ENCODE measurements at regions not wholly inside any gene's neighbourhood (a gene's known extent, or its start where the extent isn't known, plus 50 kb on each side); places are given as distances from the start of the nearest gene placed in this dataset.

DNA sequence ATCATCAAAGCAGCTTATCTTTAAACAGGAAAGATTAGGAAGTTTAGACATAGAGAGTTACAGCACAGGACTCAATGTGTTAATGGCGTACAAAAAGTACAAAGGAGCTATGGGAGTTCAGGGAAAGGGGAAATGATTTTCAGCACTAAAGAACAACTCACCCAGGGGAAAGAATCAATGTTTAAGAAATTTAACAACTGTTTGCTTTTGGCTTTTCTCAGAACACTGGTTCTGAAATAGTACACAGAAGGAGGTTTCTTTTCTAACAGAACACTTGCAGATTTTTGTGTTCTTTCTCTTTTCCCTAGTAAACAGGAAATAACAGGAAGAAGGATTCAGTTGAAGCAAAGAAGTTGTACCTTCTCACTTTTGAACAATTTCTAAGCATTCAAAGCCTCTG is 71.3 kb upstream of the GHR start:
- Histone ChIP-seq H3K27me3 (ENCODE audit: control insufficient read depth in 4 of 4, insufficient read depth in 4 of 4, low read length in 3 of 4) (no peaks in the 10 kb centered on the region), H3K4me1 (ENCODE audit: control insufficient read depth in 4 of 4, insufficient read depth in 4 of 4, low read length in 3 of 4) (no peaks in the 10 kb centered on the region), H3K27ac (ENCODE audit: low read depth in 1 of 2, low read length in 2 of 2) (no peak overlapping the region), H3K4me3 (ENCODE audit: low read depth in 1 of 3, low read length in 3 of 3) (no peak overlapping the region), H3K9ac (ENCODE audit: low read depth in 1 of 2, low read length in 2 of 2) (no peak overlapping the region), H3K9me3 (ENCODE audit: control insufficient read depth in 4 of 4, low read length in 3 of 4) (no peaks in the 10 kb centered on the region), H3K36me3 (ENCODE audit: control insufficient read depth in 4 of 4, insufficient read depth in 3 of 4, low read depth in 1 of 4, low read length in 3 of 4) (no peaks in the 10 kb centered on the region)
- 95% methylated on average over 1 of the region's 1 CpG for WGBS
- TF ChIP-seq, protein P1, sequence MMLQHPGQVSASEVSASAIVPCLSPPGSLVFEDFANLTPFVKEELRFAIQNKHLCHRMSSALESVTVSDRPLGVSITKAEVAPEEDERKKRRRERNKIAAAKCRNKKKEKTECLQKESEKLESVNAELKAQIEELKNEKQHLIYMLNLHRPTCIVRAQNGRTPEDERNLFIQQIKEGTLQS (IDR thresholded peaks at IDR 0.05) = no peak
- TF ChIP-seq, protein P2, sequence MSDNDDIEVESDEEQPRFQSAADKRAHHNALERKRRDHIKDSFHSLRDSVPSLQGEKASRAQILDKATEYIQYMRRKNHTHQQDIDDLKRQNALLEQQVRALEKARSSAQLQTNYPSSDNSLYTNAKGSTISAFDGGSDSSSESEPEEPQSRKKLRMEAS (IDR thresholded peaks at IDR 0.05) = no peak
- TF ChIP-seq RXRA (IDR thresholded peaks at IDR 0.05) = no peak
- DNase-seq (ENCODE audit: low spot score) = no peak

DNA sequence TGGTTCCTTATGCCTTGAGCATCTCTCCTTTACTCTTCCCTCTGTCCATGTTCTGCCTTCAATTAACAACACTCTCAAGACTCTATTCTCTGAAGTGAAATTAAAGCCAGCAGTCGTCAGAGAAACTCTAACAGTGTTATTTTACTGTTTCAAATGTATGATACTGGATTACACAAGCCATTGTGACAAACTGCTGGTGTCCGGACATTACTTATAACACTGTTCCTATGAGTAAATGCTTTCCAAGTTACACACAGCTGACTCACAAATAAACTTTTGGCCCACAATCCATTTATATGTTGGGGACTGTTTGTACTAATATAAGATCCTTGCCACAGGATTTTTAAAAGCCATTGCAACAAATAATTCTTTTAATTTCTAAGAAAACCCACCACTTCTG is 63.2 kb upstream of the GHR start:
- WGBS = 71% methylated on average over 2 of the region's 2 CpGs
- no peak for TF ChIP-seq HNF4G (IDR thresholded peaks at IDR 0.05)
- no peak for TF ChIP-seq NR2F2 (IDR thresholded peaks at IDR 0.05)
- no peak for TF ChIP-seq EGR1 (IDR thresholded peaks at IDR 0.05; ENCODE audit: low read depth in 2 of 2)
- TF ChIP-seq, protein P2 (IDR thresholded peaks at IDR 0.05) = no peak
- no peak for TF ChIP-seq SP1 (IDR thresholded peaks at IDR 0.05)
- TF ChIP-seq FOXA2 (IDR thresholded peaks at IDR 0.05) = no peak
- no peak for TF ChIP-seq GABPA (IDR thresholded peaks at IDR 0.05 in 1 of 2, conservative IDR thresholded peaks at IDR 0.05 in 1 of 2)
- TF ChIP-seq JUND (IDR thresholded peaks at IDR 0.05) = no peak
- no peak for TF ChIP-seq RXRA (IDR thresholded peaks at IDR 0.05)
- TF ChIP-seq, protein P3, sequence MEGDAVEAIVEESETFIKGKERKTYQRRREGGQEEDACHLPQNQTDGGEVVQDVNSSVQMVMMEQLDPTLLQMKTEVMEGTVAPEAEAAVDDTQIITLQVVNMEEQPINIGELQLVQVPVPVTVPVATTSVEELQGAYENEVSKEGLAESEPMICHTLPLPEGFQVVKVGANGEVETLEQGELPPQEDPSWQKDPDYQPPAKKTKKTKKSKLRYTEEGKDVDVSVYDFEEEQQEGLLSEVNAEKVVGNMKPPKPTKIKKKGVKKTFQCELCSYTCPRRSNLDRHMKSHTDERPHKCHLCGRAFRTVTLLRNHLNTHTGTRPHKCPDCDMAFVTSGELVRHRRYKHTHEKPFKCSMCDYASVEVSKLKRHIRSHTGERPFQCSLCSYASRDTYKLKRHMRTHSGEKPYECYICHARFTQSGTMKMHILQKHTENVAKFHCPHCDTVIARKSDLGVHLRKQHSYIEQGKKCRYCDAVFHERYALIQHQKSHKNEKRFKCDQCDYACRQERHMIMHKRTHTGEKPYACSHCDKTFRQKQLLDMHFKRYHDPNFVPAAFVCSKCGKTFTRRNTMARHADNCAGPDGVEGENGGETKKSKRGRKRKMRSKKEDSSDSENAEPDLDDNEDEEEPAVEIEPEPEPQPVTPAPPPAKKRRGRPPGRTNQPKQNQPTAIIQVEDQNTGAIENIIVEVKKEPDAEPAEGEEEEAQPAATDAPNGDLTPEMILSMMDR (IDR thresholded peaks at IDR 0.05; ENCODE audit: low read depth, low read length, missing input control) = no peak
- no peak for DNase-seq (ENCODE audit: low spot score)
- Histone ChIP-seq H3K4me1 (ENCODE audit: control insufficient read depth in 4 of 4, insufficient read depth in 4 of 4, low read length in 3 of 4) (no peaks in the 10 kb centered on the region), H3K4me3 (ENCODE audit: low read depth in 1 of 3, low read length in 3 of 3) (no peak overlapping the region), H3K9ac (ENCODE audit: low read depth in 1 of 2, low read length in 2 of 2) (no peak overlapping the region), H3K27me3 (ENCODE audit: control insufficient read depth in 4 of 4, insufficient read depth in 4 of 4, low read length in 3 of 4) (no peaks in the 10 kb centered on the region), H3K9me3 (ENCODE audit: control insufficient read depth in 4 of 4, low read length in 3 of 4) (peaks cover 0 to 3% (median 0%) of the 10 kb centered on the region in 4 donors), H3K27ac (ENCODE audit: low read depth in 1 of 2, low read length in 2 of 2) (no peak overlapping the region), H3K36me3 (ENCODE audit: control insufficient read depth in 4 of 4, insufficient read depth in 3 of 4, low read depth in 1 of 4, low read length in 3 of 4) (no peaks in the 10 kb centered on the region)

DNA sequence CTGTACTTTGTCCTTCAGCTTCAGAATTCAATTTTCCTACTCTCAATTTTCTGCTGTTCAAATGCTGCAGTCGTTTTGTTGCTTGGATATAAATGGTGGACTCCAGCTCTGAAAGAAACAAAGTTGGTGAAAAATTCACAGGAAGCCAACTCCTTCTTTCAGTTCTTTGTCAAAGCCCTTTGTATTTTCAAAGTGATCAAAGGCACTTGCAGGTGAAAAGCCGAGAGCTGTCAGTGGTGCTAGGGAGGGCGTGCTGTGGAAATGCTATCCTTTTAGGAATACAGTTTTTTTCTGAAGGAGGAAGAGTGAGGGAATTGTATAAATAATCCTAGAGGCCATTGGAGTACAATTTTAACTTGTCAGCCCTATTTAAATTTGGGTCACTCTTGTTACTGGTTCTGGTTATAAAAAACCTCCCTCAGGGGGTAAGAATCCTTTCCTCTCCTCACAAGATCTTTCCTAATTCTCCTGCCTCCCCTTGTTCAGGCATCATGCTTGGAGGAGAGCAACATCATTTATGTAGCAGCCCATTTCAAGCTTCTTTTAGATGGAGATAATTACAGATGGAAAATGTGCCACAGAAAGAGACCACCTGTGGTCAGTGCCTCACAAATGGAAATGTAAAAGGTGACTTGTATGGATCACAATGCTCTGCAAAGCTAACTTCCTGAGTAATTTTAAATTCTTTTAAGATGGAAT is 62.5 kb upstream of the GHR start:
- H3K27ac ChIP-seq (ENCODE audit: low read depth in 1 of 2, low read length in 2 of 2) = no peak overlapping the region
- peaks cover 0 to 3% (median 0%) of the 10 kb centered on the region in 4 donors for H3K9me3 ChIP-seq (ENCODE audit: control insufficient read depth in 4 of 4, low read length in 3 of 4)
- TF ChIP-seq JUND (IDR thresholded peaks at IDR 0.05) (no peak), HNF4A (conservative IDR thresholded peaks at IDR 0.05) (no peak), YY1 (IDR thresholded peaks at IDR 0.05) (no peak)
- TF ChIP-seq, protein P4, sequence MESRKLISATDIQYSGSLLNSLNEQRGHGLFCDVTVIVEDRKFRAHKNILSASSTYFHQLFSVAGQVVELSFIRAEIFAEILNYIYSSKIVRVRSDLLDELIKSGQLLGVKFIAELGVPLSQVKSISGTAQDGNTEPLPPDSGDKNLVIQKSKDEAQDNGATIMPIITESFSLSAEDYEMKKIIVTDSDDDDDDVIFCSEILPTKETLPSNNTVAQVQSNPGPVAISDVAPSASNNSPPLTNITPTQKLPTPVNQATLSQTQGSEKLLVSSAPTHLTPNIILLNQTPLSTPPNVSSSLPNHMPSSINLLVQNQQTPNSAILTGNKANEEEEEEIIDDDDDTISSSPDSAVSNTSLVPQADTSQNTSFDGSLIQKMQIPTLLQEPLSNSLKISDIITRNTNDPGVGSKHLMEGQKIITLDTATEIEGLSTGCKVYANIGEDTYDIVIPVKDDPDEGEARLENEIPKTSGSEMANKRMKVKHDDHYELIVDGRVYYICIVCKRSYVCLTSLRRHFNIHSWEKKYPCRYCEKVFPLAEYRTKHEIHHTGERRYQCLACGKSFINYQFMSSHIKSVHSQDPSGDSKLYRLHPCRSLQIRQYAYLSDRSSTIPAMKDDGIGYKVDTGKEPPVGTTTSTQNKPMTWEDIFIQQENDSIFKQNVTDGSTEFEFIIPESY (IDR thresholded peaks at IDR 0.05) = no peak
- WGBS = 55% methylated on average over 3 of the region's 3 CpGs
- no peaks in the 10 kb centered on the region for H3K27me3 ChIP-seq (ENCODE audit: control insufficient read depth in 4 of 4, insufficient read depth in 4 of 4, low read length in 3 of 4)
- H3K4me1 ChIP-seq (ENCODE audit: control insufficient read depth in 4 of 4, insufficient read depth in 4 of 4, low read length in 3 of 4) = no peaks in the 10 kb centered on the region
- H3K36me3 ChIP-seq (ENCODE audit: control insufficient read depth in 4 of 4, insufficient read depth in 3 of 4, low read depth in 1 of 4, low read length in 3 of 4) = no peaks in the 10 kb centered on the region
- DNase-seq (ENCODE audit: low spot score) = no peak
- H3K4me3 ChIP-seq (ENCODE audit: low read depth in 1 of 3, low read length in 3 of 3) = no peak overlapping the region
- no peak overlapping the region for H3K9ac ChIP-seq (ENCODE audit: low read depth in 1 of 2, low read length in 2 of 2)

Data from liver (tissue), 8 donors.